ENCODE measurements at regions not wholly inside any gene's neighbourhood (a gene's known extent, or its start where the extent isn't known, plus 50 kb on each side); places are given as distances from the start of the nearest gene placed in this dataset.
A peak's percentile ranks its signal among the peaks of the same experiment; 100 is the strongest.

- DNase-seq (ENCODE audit: low read depth in 2 of 2): no peak
Observed at GRCh38 chr2:145253492-145253891, 733.6 kb upstream of the ZEB2 start.

DNA sequence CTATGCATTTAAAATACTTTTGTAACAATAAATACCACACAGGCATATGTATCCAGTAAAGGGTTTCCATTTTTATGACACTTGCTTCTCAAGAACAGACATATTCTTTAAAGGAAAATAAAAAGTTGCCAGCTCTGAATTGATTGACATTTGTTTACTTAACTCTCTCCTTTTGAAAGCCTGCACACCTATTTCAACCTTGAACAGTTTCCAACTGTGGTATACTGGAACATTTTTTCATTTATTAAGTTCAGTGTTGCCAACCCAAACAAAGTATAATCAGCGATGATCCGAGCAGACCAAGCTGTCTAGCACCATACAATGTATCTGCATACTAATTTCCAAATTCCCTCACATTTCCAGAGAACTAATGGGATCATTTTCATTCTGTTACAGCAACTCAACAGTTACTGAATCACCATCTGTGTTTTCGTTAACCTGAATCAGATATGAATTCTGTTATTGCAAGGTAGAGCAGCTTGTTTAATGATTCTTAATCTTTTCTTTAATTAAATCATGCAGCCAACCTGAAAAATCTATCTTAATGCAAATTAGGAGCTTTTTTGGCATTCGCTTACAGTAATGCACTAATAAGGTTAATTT, 725.5 kb upstream of the ZEB2 start:
- no peak for DNase-seq (ENCODE audit: low read depth in 2 of 2)

GRCh38 chr2:145235312-145235711, 715.4 kb upstream of the ZEB2 start:
- DNase-seq (ENCODE audit: low read depth in 2 of 2): no peak

DNA sequence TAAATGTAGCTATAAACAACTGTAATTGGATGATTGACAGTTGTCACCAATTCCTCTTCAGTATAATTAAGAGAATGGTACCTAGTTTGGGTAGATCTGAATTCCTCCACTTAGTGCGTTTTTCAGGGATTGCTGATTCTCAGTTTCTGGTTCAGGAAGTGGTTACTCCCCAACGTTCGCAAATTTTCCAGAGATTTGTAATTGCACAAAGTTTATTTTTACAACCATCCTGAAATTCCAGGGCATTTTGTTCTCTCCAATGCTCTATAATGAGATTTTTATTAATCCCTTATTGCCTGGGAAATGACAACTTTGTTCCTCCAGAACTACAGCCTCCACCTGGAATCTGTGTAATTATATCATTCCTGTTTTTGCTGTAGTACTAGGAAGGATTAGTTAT, 710.6 kb upstream of the ZEB2 start:
- no peak for DNase-seq (ENCODE audit: low read depth in 2 of 2)

- no peak for DNase-seq (ENCODE audit: low read depth in 2 of 2)
Observed at GRCh38 chr2:145228506-145228905, 708.6 kb upstream of the ZEB2 start.

DNA sequence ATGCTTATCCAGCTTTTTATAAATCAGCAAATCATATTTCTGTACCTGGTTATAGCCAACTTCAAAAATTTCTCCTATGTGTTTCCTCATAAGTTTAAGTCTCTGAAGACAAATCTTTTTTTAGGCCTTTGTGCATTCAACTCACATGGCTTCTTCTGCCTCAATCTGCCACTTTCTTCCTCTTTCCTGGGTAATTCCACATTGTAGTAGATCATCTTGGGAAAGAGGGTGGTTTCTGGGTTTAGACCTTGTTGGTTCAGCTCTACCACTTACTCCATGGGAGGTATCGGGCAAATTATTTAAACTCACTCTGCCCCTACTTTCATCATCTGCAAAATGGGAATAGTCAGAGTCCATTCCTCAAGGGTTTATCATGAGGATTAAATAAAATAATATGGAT, 707.0 kb upstream of the ZEB2 start:
- no peak for DNase-seq (ENCODE audit: low read depth in 2 of 2)

GRCh38 chr2:145221516-145221915, 701.6 kb upstream of the ZEB2 start:
- DNase-seq (ENCODE audit: low read depth in 2 of 2): no peak

GRCh38 chr2:145221032-145221431, 701.1 kb upstream of the ZEB2 start:
- peak in 1 of 2 donors; percentile 24 for DNase-seq (ENCODE audit: low read depth in 2 of 2)

- no peak for DNase-seq (ENCODE audit: low read depth in 2 of 2)
Observed at GRCh38 chr2:145220496-145220895, 700.6 kb upstream of the ZEB2 start.

DNA sequence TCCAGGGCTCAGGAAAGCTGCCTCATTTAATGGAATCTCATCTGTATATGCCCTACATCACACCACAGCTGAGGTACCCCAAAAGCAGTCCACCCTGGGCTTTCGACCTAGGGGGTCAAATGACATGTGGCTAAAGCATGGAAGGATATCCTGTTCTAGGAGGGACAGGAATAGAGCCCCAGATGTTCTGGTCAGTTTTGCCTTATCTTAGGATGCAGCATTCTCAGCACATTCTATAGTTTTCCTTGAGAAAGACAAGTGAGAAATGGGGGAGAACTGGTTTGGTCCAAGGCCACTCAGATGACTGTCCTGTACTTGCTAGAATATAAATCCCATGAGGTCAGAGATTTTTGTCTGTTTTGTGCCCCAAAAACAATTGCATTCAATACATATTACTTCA, 688.0 kb upstream of the ZEB2 start:
- DNase-seq (ENCODE audit: low read depth in 2 of 2): peak in 1 of 2 donors; percentile 77

DNA sequence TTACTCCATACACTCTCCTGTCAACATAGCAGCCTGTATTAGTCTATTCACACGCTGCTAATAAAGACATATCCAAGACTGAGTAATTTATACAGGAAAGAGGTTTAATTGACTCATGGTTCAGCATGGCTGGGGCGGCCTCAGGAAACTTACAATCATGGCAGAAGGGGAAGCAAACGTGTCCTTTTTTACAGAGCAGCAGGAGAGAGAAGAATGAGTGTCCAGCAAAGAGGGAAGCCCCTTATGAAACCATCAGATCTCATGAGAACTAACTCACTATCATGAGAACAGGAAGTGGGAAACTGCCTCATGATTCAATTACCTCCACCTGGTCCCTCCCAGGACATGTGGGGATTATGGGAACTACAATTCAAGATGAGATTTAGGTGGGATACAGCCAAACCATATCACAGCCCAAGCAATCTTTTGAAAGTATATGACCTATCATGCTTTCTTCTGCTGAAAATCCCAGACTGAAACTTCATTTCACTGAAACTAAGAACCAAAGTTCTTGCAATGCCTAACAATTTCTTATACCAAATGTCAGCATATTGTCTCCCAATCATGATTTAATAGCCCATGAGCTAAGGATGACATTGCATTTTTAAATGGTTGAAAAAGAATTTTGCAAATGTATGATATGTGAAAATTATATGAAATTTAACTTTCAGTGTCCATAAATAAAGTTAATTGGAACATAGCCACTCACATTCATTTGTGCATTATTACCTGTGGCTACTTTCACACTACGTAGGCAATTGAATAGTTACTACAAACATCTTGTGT, 686.8 kb upstream of the ZEB2 start:
- DNase-seq (ENCODE audit: low read depth in 2 of 2): no peak

DNA sequence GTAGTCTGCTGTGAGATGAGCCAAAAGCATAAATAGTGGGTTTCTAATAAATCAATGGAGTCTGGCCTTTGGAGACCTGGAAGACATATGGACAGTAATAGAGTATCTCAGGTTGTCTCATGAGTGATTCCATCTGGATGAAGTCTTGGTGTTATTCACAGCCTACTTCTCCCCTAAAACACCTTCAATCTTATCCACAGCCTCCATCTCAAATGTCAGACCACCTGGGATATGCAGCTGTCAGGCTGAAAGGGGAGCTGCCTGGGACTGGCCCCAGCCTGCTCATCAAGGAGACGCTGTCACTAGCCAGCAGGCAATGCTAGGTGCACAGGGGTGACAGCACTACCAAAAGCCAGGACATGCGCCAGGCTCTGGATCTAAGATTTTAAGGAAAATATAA, 684.0 kb upstream of the ZEB2 start:
- no peak for DNase-seq (ENCODE audit: low read depth in 2 of 2)

- DNase-seq (ENCODE audit: low read depth in 2 of 2): no peak
Observed at GRCh38 chr2:145199827-145200706, 680.1 kb upstream of the ZEB2 start.

- DNase-seq (ENCODE audit: low read depth in 2 of 2): peak in 1 of 2 donors; percentile 61
Observed at GRCh38 chr2:145199042-145199441, 679.1 kb upstream of the ZEB2 start.

GRCh38 chr2:145198555-145198954, 678.6 kb upstream of the ZEB2 start:
- no peak for DNase-seq (ENCODE audit: low read depth in 2 of 2)

DNA sequence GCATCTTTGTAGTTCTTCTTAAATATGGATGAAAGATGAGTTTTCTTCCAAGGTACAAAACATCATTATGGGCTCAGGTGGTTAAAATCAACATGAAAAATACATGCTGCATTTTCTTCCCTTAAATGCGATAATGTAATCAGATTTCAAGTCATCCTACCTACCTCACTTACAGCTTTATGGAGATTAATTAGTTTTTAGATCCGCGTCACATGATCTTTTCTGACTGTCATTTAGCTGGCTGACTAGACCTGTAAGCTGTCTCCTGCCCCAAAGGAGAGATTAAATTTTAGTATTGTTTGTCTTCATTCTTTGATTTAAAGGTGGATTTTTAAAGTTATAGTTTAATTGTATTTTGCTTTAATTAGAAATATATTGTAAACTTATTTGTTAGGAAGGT, 678.0 kb upstream of the ZEB2 start:
- no peak for DNase-seq (ENCODE audit: low read depth in 2 of 2)

- DNase-seq (ENCODE audit: low read depth in 2 of 2): no peak
Observed at GRCh38 chr2:145194673-145195072, 674.8 kb upstream of the ZEB2 start.

GRCh38 chr2:145190031-145190703, 670.2 kb upstream of the ZEB2 start:
- peak in 1 of 2 donors; percentile 42 for DNase-seq (ENCODE audit: low read depth in 2 of 2)

- DNase-seq (ENCODE audit: low read depth in 2 of 2): no peak
Observed at GRCh38 chr2:145186303-145186702, 666.4 kb upstream of the ZEB2 start.

DNA sequence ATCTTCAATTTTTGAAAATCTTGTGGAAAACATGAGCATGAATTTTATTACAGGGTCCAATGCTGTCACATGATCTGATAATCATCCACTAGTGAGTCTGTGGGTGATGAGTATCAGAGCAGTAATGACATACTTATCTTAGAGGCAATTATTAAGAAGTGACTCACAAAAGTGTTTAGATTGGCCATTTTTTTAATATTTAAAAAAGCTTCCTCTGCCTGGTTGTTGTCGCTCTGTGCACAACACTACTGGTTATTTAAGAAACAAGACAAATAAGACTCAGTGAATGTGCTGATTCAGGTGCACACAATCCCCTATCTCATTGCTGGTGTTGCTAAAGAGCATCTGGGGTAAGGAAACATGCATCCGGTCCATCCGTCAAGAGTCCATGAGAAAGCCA, 665.8 kb upstream of the ZEB2 start:
- peak in 1 of 2 donors; percentile 8 for DNase-seq (ENCODE audit: low read depth in 2 of 2)

GRCh38 chr2:145184741-145185651, 665.1 kb upstream of the ZEB2 start:
- no peak for DNase-seq (ENCODE audit: low read depth in 2 of 2)

Data from dermis microvascular lymphatic vessel endothelial cell (primary cell).